Spleen (tissue), 7 donors: ENCODE measurements at regions not wholly inside any gene's neighbourhood (a gene's known extent, or its start where the extent isn't known, plus 50 kb on each side); places are given as distances from the start of the nearest gene placed in this dataset.

Source experiments
- CTCF ChIP-seq, 11 experiments: fragments of 200-600 bp in 7 of 11; fragments of 450-650 bp in 4 of 11; sonication (generic) in 4 of 11; IDR thresholded peaks in 8 of 11; conservative IDR thresholded peaks in 3 of 11; 1 replicate in 7 of 11; 2 replicates in 4 of 11; pipeline versions ENCODE4 v1.4.0 to v1.8.0; 2016 to 2021; ENCODE audit warnings: antibody characterized with exemption in 11 of 11, inconsistent platforms in 4 of 11, mild to moderate bottlenecking in 1 of 11
- POLR2A ChIP-seq, 3 donors: fragments of 450-650 bp; IDR thresholded peaks; one replicate each; pipeline ENCODE4 v1.5.1; 2017; ENCODE audit warnings: antibody characterized with exemption in 3 of 3, mild to moderate bottlenecking in 1 of 3
- POLR2AphosphoS5 ChIP-seq, 3 donors: sonication (generic); formaldehyde crosslinking; IDR thresholded peaks; one replicate each; pipeline ENCODE4 v1.5.1; 2017; ENCODE audit warnings: antibody characterized with exemption in 3 of 3
- donor health status: DM: no; HTN: no; CAD: no; lungs with moderate emphysema.
- donor health status: DM: no; HTN: no; CAD: no.
- donor health status: DM: no; HTN: no; CAD: no.

DNA sequence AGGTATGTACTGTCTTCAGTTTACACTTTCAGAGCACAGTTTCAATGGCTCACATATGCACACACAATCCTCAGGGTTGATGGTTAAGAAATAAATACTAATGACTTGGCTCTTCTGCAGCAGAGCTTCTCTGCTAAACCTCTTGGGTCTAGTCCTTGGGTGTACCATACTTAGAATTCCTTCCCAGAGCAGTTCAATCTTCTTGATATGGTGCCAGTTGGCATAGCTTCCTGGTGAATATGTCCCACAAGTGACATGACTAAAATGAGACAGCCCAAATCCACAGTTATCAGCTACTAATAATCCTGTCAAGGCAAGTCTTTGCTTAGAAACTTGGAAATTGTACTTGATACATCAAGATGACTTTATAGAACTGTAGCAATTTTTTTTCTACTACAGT is 654.4 kb downstream of the IQCM start:
- TF ChIP-seq POLR2A (IDR thresholded peaks at IDR 0.05) (no peak), CTCF (IDR thresholded peaks at IDR 0.05 in 8 of 11, conservative IDR thresholded peaks at IDR 0.05 in 3 of 11) (no peak), POLR2AphosphoS5 (IDR thresholded peaks at IDR 0.05) (no peak)
